ENCODE measurements at regions not wholly inside any gene's neighbourhood (a gene's known extent, or its start where the extent isn't known, plus 50 kb on each side); places are given as distances from the start of the nearest gene placed in this dataset.

- no peak for DNase-seq
These were observed 198.1 kb upstream of the RNF32 start for GRCh38 chr7:156442516-156442915.

DNA sequence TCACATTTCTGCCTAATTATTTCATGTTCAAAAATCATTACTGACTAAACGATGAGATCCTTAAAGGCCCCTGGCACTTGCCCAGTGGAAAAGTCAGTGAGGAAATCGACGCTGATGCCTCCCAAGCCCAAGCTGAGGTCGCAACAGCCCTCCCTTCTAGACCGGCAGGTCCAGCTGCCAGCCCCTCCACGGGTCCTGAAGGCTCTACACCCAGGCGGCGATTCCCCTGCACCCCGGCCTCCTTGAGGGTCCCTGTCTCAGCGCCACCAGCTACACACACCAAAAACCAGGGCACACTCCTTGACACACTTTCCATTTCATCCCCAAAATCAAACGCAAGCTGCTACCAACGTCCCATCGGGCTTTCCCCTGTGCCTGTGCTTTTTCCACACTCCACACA, 200.1 kb upstream of the RNF32 start:
- DNase-seq, result no peak

- no peak for DNase-seq
These were observed 202.6 kb upstream of the RNF32 start for GRCh38 chr7:156438011-156438410.

GRCh38 chr7:156437021-156437614, 203.5 kb upstream of the RNF32 start:
- no peak for DNase-seq

DNA sequence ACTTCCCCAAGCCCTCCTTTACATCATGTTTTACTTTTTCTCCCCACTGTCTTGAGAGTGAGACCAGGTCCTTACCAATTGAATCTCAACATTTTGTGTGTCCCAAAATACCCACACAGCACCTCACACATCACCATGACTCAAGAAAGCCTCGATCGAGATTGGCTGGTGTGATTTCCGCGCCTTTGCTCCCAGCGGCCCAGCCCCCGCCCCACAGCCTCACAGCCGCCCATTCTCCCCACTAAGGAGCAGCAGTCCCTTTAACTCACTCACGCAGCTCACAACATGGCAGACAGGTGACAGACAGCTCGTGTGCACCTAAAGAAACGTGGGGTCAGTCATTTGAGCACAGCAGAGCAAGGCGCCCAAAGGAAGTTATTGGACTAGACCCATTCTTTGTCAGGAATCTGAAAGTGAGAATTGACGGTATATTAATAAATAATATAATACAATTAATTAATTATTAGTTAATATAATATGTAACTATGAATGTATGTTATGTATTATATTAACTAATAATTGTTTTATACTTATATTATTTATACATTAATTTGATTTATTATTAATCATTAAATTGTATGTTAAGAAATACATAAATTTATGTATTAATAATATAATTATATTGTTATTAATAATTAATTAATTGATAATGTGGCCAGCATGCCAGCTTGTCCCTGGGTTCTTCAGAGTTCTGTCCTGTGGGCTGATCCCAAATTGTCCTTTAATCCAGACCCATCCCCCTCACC, 204.9 kb upstream of the RNF32 start:
- no peak for DNase-seq

GRCh38 chr7:156434706-156435105, 205.9 kb upstream of the RNF32 start:
- no peak for DNase-seq

DNA sequence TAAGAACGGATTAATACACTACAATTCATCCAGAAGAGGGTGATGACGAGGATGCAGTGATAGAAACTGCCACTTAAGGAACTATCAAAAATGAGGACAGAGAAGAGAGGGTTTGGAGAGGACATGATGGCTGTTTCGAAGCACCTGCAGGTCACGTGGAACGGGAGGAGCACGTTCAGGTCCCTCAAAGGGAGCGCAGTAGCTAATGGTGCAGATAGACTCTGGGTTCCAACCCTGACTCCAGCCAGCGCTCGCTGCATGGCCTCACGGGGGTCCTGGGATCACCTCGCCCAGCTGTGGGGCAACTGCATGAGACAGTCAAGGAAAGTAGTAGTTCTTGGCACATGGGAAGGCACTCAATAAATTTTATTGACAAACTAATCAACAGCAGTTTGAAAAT, 208.6 kb upstream of the RNF32 start:
- DNase-seq, result no peak

GRCh38 chr7:156430109-156430508, 210.5 kb upstream of the RNF32 start:
- no peak for DNase-seq

- no peak for DNase-seq
These were observed 211.1 kb upstream of the RNF32 start for GRCh38 chr7:156429514-156429913.

GRCh38 chr7:156423876-156424275, 216.7 kb upstream of the RNF32 start:
- DNase-seq, result no peak

- no peak for DNase-seq
These were observed 220.1 kb upstream of the RNF32 start for GRCh38 chr7:156420496-156420895.

- DNase-seq, result no peak
These were observed 220.8 kb upstream of the RNF32 start for GRCh38 chr7:156419782-156420181.

DNA sequence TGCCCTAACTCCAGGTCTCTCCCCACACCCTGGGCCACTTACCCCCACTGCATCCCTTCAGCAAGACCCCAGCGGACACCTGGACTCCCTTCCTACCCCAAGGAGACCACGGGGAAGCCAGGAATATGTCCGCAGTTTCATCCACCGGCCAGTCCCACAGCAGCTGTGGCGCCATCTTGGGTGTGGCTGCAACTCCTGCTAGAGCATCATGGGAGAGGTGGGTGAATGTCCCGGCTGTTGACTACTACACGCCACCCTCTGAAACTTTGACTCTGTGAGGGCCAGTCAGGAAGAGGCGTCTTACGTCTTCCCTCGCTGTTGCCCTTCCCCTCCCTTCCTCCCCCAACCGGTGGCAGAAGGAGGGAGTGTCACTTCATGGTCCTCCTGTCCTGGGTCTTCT, 238.3 kb upstream of the RNF32 start:
- DNase-seq, result no peak

GRCh38 chr7:156401617-156402016, 239.0 kb upstream of the RNF32 start:
- no peak for DNase-seq

DNA sequence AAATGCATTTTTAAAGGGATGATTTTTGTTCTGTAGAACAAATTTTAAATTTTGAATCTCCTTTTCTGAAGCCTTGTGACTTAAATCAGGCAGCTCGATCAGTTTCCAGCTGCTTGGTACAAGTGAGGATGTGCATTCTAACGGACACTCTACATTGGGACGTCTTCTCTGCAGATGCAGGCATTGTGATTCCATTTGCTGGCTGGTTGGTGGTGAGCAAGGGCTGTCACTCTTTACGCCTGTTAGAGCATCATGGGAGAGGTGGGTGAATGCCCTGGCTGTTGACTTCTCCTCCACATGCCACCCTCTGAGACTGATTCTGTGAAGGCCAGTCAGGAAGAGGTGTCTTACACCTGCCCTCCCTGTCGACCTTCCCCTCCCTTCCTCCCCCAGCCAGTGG, 240.5 kb upstream of the RNF32 start:
- DNase-seq, result no peak

- no peak for DNase-seq
These were observed 243.3 kb upstream of the RNF32 start for GRCh38 chr7:156397249-156397648.

DNA sequence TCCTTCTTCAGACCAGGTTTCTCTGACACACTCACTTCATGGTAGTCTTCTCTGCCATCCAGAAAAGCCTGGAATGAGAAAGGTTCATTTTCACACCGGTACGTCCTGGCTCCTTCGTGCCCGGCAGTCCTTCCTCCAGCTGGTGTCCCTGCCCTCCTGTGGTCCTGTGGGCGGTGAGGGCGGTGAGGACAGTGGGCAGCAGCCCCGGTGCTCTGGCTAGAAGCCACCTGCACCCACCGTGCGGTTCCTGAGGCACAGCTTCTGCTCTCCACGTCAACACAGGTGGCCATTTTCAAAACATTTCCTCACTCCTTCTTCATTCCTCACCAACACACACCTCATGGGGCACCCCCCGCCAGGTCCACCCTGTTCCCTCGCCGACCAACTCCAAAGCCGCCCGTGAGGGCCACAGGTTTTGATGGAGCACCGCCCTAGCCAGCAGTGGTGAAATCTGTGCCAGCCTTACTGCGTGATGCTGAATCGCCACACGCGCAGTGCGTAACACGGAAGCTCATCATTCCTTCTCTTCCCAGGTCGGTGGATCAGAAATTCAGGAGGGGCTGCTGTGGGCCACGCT, 251.4 kb upstream of the RNF32 start:
- DNase-seq, result no peak

- no peak for DNase-seq
These were observed 254.5 kb upstream of the RNF32 start for GRCh38 chr7:156386097-156386496.

- DNase-seq, result no peak
These were observed 255.9 kb upstream of the RNF32 start for GRCh38 chr7:156384706-156385105.

DNA sequence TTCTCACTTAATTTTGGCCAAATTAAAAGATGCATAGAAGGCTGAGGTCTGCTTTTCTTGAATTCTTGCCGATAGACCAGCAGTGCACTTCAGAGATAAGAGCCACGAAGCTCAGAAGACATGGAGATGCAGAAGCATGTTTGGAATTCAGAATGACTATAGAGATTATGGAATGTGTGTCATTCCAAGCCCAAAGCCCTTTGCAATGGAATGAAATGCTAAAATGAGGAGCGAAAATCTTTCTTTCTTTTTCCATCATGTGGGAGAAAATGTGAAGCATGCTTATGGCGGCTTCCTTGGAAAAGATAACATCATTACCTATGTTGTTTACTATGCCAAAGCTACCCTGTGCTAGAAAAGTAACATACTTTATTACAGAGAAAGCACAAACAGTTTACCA, 257.0 kb upstream of the RNF32 start:
- DNase-seq, result no peak

DNA sequence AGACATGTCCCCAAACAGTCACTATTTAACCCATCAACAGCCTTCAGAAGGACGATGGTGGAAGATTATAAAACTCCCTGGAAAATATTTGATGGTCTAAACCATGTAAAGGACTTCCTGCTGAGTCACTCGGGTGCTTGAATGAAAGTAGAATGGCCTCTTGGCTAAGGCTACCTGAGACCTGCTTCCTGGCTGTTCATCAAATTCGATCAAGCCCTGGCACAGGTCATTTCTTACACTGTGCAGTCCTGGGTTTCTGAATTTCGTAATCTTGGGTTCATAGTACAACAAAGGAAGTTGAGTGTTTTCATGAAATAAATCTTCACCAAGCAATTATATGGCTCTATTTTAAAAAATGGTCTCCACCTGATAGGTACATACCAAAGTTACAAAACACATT, 260.3 kb upstream of the RNF32 start:
- DNase-seq, result no peak

DNA sequence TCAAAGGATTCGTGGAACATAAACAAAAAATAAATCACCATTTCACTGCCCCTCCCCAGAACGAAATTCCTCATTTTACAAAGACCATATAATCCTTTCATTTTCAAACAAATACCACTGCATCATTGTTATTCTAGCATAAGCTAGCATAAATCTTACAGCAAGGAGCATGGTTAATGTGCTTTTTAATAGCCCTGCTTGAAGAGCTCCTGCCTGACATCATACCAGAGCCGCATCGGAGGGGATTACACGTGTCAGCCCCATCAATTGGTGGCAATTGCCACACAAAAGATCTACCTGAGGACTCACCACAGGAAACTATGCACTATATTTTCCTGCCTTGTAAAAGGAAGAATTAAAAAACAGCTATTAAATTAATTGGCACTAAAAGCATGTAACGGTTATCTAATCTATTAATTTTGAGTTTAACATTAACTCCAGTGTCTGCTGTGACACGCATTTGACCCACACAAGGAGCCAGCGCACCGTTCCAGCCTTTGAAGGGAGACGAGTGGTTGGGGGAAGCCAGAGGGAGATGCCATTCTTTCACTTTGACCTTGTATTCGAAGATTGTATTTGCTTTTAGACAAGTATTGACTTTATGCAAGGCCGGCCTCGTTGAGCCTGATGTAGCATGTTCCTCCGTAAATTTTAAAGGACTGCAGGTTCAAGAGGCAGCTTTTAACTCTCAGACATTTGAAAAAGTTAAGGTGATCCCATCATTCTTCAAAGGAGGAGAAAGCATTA, 261.1 kb upstream of the RNF32 start:
- no peak for DNase-seq

DNA sequence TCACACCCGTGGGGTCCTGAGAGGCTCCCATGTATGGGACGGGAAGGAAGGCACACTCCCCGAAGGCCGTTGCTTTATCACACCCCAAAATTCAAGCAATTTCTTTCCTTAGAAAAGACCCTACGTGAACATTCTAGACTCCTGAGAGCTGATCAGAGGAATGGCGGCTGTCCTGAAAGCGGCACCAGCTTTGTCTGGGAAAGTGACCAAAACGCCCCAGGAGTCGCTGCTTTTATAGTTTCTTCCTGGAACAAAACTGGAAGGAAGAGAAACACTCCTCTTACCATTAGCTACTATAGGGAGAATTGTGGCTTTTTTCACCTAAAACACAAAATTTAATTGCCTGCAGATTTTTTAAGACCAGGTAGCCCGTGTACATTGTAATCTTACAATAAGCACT, 261.8 kb upstream of the RNF32 start:
- no peak for DNase-seq

- peak; percentile 93 for DNase-seq
These were observed 264.3 kb upstream of the RNF32 start for GRCh38 chr7:156376317-156376716.
